Skeletal muscle satellite cell (primary cell): ENCODE measurements at regions not wholly inside any gene's neighbourhood (a gene's known extent, or its start where the extent isn't known, plus 50 kb on each side); places are given as distances from the start of the nearest gene placed in this dataset.
"Not testable (repeated sequence)": the region's sequence is repeated elsewhere in the genome, so short reads cannot be mapped to it uniquely, and the experiment has no call there.

ENCODE experiments used
- H3K27me3 ChIP-seq: 2 replicates; pipeline ENCODE4 v1.7.0; 2013; ENCODE audit warnings: low read length; ENCODE audit not compliant: control insufficient read depth, insufficient read depth
- H3K36me3 ChIP-seq: 2 replicates; pipeline ENCODE4 v1.7.0; 2013; ENCODE audit warnings: mild to moderate bottlenecking, control low read depth, low read length; ENCODE audit not compliant: insufficient read depth
- H3K4me1 ChIP-seq: 2 replicates; pipeline ENCODE4 v1.7.0; 2013; ENCODE audit warnings: low read length; ENCODE audit not compliant: control insufficient read depth, insufficient read depth
- H3K4me2 ChIP-seq: 2 replicates; pipeline ENCODE4 v1.7.0; 2013; ENCODE audit warnings: mild to moderate bottlenecking, low read length
- H3K4me3 ChIP-seq: 2 replicates; pipeline ENCODE4 v1.7.0; 2013; ENCODE audit warnings: low read length
- H3K9ac ChIP-seq: 2 replicates; pipeline ENCODE4 v1.7.0; 2013; ENCODE audit warnings: mild to moderate bottlenecking, low read depth, low read length, moderate library complexity
- H3K9me3 ChIP-seq: replicated peaks from 2 replicates; pipeline ENCODE4 v1.7.0; 2013; ENCODE audit warnings: mild to moderate bottlenecking, control low read depth, low read length

- no peaks in the 10 kb centered on the region for H3K9me3 ChIP-seq
- H3K9ac ChIP-seq, result no peak overlapping the region
- no peaks in the 10 kb centered on the region for H3K4me1 ChIP-seq
- no peak overlapping the region for H3K4me2 ChIP-seq
- peaks cover 6% of the 10 kb centered on the region for H3K27me3 ChIP-seq
- H3K4me3 ChIP-seq, result no peak overlapping the region
- H3K36me3 ChIP-seq, result no peaks in the 10 kb centered on the region
Observed at GRCh38 chr20:41747226-41747625, 129.0 kb upstream of the CHD6 start.

- Histone ChIP-seq H3K36me3 (no peaks in the 10 kb centered on the region), H3K4me2 (no peak overlapping the region), H3K4me3 (no peak overlapping the region), H3K9me3 (no peaks in the 10 kb centered on the region), H3K9ac (no peak overlapping the region), H3K4me1 (no peaks in the 10 kb centered on the region), H3K27me3 (peaks cover 6% of the 10 kb centered on the region)
Observed at GRCh38 chr20:41746635-41747034, 128.5 kb upstream of the CHD6 start.

- peaks cover 2% of the 10 kb centered on the region for H3K27me3 ChIP-seq
- H3K4me3 ChIP-seq, result no peak overlapping the region
- H3K4me2 ChIP-seq, result no peak overlapping the region
- H3K9me3 ChIP-seq, result no peaks in the 10 kb centered on the region
- no peaks in the 10 kb centered on the region for H3K4me1 ChIP-seq
- H3K9ac ChIP-seq, result no peak overlapping the region
- H3K36me3 ChIP-seq, result no peaks in the 10 kb centered on the region
Observed at GRCh38 chr20:41738604-41739206, 120.5 kb upstream of the CHD6 start.

GRCh38 chr20:41735949-41736348, 117.8 kb upstream of the CHD6 start:
- H3K27me3 ChIP-seq, result peaks cover 2% of the 10 kb centered on the region
- no peak overlapping the region for H3K4me2 ChIP-seq
- no peak overlapping the region for H3K4me3 ChIP-seq
- H3K4me1 ChIP-seq, result no peaks in the 10 kb centered on the region
- no peaks in the 10 kb centered on the region for H3K36me3 ChIP-seq
- no peaks in the 10 kb centered on the region for H3K9me3 ChIP-seq
- no peak overlapping the region for H3K9ac ChIP-seq

- peaks cover 2% of the 10 kb centered on the region for H3K27me3 ChIP-seq
- no peaks in the 10 kb centered on the region for H3K9me3 ChIP-seq
- H3K9ac ChIP-seq, result no peak overlapping the region
- no peaks in the 10 kb centered on the region for H3K36me3 ChIP-seq
- no peaks in the 10 kb centered on the region for H3K4me1 ChIP-seq
- no peak overlapping the region for H3K4me3 ChIP-seq
- H3K4me2 ChIP-seq, result no peak overlapping the region
Observed at GRCh38 chr20:41734506-41734945, 116.3 kb upstream of the CHD6 start.

- Histone ChIP-seq H3K9me3 (no peaks in the 10 kb centered on the region), H3K4me3 (no peak overlapping the region), H3K4me1 (no peaks in the 10 kb centered on the region), H3K36me3 (no peaks in the 10 kb centered on the region), H3K27me3 (peaks cover 2% of the 10 kb centered on the region), H3K9ac (no peak overlapping the region), H3K4me2 (no peak overlapping the region)
Observed at GRCh38 chr20:41733151-41733550, 115.0 kb upstream of the CHD6 start.

GRCh38 chr20:41731198-41731597, 113.0 kb upstream of the CHD6 start:
- H3K36me3 ChIP-seq, H3K4me2 ChIP-seq, H3K9ac ChIP-seq, H3K9me3 ChIP-seq, H3K4me3 ChIP-seq, H3K27me3 ChIP-seq, H3K4me1 ChIP-seq: not testable (repeated sequence)

- not testable (repeated sequence) for H3K27me3 ChIP-seq, H3K36me3 ChIP-seq, H3K4me2 ChIP-seq, H3K9me3 ChIP-seq, H3K9ac ChIP-seq, H3K4me3 ChIP-seq, H3K4me1 ChIP-seq
Observed at GRCh38 chr20:41727681-41728080, 109.5 kb upstream of the CHD6 start.

GRCh38 chr20:41726727-41727126, 108.5 kb upstream of the CHD6 start:
- H3K4me2 ChIP-seq, result no peak overlapping the region
- H3K27me3 ChIP-seq, result no peaks in the 10 kb centered on the region
- no peak overlapping the region for H3K9ac ChIP-seq
- no peak overlapping the region for H3K4me3 ChIP-seq
- no peaks in the 10 kb centered on the region for H3K4me1 ChIP-seq
- no peaks in the 10 kb centered on the region for H3K9me3 ChIP-seq
- no peaks in the 10 kb centered on the region for H3K36me3 ChIP-seq

- H3K9me3 ChIP-seq, result no peaks in the 10 kb centered on the region
- H3K4me2 ChIP-seq, result no peak overlapping the region
- H3K36me3 ChIP-seq, result no peaks in the 10 kb centered on the region
- no peaks in the 10 kb centered on the region for H3K4me1 ChIP-seq
- H3K9ac ChIP-seq, result no peak overlapping the region
- H3K27me3 ChIP-seq, result no peaks in the 10 kb centered on the region
- no peak overlapping the region for H3K4me3 ChIP-seq
Observed at GRCh38 chr20:41719151-41719550, 101.0 kb upstream of the CHD6 start.

- no peak overlapping the region for H3K4me2 ChIP-seq
- no peaks in the 10 kb centered on the region for H3K36me3 ChIP-seq
- H3K4me3 ChIP-seq, result no peak overlapping the region
- H3K9me3 ChIP-seq, result no peaks in the 10 kb centered on the region
- H3K4me1 ChIP-seq, result no peaks in the 10 kb centered on the region
- H3K9ac ChIP-seq, result no peak overlapping the region
- H3K27me3 ChIP-seq, result no peaks in the 10 kb centered on the region
Observed at GRCh38 chr20:41717483-41717882, 99.3 kb upstream of the CHD6 start.

GRCh38 chr20:41716911-41717310, 98.7 kb upstream of the CHD6 start:
- no peak overlapping the region for H3K4me2 ChIP-seq
- H3K4me1 ChIP-seq, result no peaks in the 10 kb centered on the region
- H3K36me3 ChIP-seq, result no peaks in the 10 kb centered on the region
- no peak overlapping the region for H3K9ac ChIP-seq
- no peak overlapping the region for H3K4me3 ChIP-seq
- no peaks in the 10 kb centered on the region for H3K9me3 ChIP-seq
- H3K27me3 ChIP-seq, result no peaks in the 10 kb centered on the region
